Mesothelial cell of epicardium (in vitro differentiated cells): ENCODE measurements at regions not wholly inside any gene's neighbourhood (a gene's known extent, or its start where the extent isn't known, plus 50 kb on each side); places are given as distances from the start of the nearest gene placed in this dataset.

Experiments used
- DNase-seq, 2 experiments: peaks; one replicate each; pipeline ENCODE4 v3.0.0; 2021; ENCODE audit warnings: low spot score in 2 of 2; ENCODE audit not compliant: unreplicated experiment in 2 of 2
- H3K27ac Mint-ChIP-seq: 2 replicates; pipeline ENCODE4 v1.8.0; 2021; ENCODE audit warnings: mixed read lengths
- H3K27me3 Mint-ChIP-seq: 2 replicates; pipeline ENCODE4 v1.8.0; 2021; ENCODE audit warnings: low read depth, mixed read lengths
- H3K36me3 Mint-ChIP-seq: 2 replicates; pipeline ENCODE4 v1.8.0; 2021; ENCODE audit warnings: mixed read lengths
- H3K4me1 Mint-ChIP-seq: 2 replicates; pipeline ENCODE4 v1.8.0; 2021; ENCODE audit warnings: mixed read lengths
- H3K4me3 Mint-ChIP-seq: 2 replicates; pipeline ENCODE4 v1.8.0; 2021; ENCODE audit warnings: mild to moderate bottlenecking, moderate library complexity, mixed read lengths
- H3K9me3 Mint-ChIP-seq: 2 replicates; pipeline ENCODE4 v1.8.0; 2021; ENCODE audit warnings: mixed read lengths
- CTCF ChIP-seq: fragments of 200-600 bp; sonication (generic); IDR thresholded peaks from one replicate; pipeline ENCODE4 v1.5.0; 2021; ENCODE audit warnings: antibody characterized with exemption; ENCODE audit not compliant: unreplicated experiment

DNA sequence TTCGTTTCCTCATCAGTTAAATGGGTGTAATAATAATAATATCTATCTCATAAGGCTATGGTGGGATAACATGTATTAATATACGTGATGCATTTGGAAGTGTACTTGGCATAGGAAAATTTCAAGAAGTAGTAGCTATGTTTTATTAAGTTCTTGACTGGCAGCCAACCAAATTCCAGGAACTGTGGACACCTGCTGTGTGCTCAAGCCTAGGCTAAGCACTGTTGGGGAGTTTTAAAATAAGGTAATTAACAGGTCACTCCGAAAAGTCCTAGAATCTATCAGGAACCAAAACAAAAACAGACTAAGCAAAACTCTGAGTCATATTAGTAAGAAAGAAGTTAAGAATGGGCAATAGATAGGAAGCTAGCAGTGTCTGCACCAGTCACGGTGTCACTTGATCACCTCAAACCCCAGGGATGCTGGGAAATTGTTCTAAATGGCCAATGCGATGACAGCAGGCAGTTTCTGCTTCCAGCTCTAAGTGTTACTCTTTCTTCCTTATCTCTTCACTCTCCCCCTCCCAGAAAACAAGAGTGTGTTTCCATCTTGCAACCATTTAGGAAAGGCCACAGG, 92.0 kb upstream of the GDF10 start:
- no peak for TF ChIP-seq CTCF
- H3K4me1 Mint-ChIP-seq = no peaks in the 10 kb centered on the region
- DNase-seq = no peak
- H3K4me3 Mint-ChIP-seq = no peak overlapping the region
- H3K27ac Mint-ChIP-seq = no peak overlapping the region
- H3K9me3 Mint-ChIP-seq = peaks cover 19% of the 10 kb centered on the region
- no peaks in the 10 kb centered on the region for H3K36me3 Mint-ChIP-seq
- H3K27me3 Mint-ChIP-seq = peaks cover 1% of the 10 kb centered on the region

GRCh38 chr10:47209466-47209865, 90.5 kb upstream of the GDF10 start:
- H3K4me3 Mint-ChIP-seq = no peak overlapping the region

DNA sequence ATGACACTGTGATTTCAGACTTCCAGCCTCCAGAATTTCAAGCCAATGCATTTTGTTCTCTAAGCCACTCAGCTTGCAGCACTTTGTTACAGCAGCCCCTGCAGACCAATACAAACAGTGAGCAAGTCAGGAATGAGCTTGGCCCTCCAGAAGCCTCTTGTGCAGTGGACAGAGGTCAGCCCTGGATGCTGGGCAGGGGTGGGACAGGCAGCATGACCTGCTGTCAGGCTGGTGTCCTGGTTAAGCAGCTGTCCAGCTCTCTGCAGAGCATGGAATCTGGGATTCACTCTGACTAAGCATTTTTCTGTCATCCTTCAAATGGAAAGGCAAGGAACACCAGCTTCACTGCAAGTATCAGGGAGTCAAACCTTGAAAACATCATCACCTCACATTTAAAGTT, 85.5 kb upstream of the GDF10 start:
- Mint-ChIP-seq H3K36me3 (no peaks in the 10 kb centered on the region), H3K9me3 (peaks cover 16% of the 10 kb centered on the region), H3K27me3 (peaks cover 9% of the 10 kb centered on the region), H3K4me3 (no peak overlapping the region), H3K4me1 (no peaks in the 10 kb centered on the region), H3K27ac (no peak overlapping the region)
- TF ChIP-seq CTCF = no peak
- no peak for DNase-seq

More at GRCh38 chr10:47209466-47209865, 90.5 kb upstream of the GDF10 start:
- no peak for TF ChIP-seq CTCF
- Mint-ChIP-seq H3K4me1 (no peaks in the 10 kb centered on the region), H3K36me3 (no peaks in the 10 kb centered on the region), H3K27me3 (peaks cover 1% of the 10 kb centered on the region), H3K27ac (no peak overlapping the region), H3K9me3 (peaks cover 16% of the 10 kb centered on the region)
- no peak for DNase-seq

- H3K9me3 Mint-ChIP-seq = peaks cover 7% of the 10 kb centered on the region
- peaks cover 11% of the 10 kb centered on the region for H3K27me3 Mint-ChIP-seq
- no peaks in the 10 kb centered on the region for H3K36me3 Mint-ChIP-seq
- H3K4me3 Mint-ChIP-seq = no peak overlapping the region
- H3K27ac Mint-ChIP-seq = no peak overlapping the region
- DNase-seq = no peak
- no peak for TF ChIP-seq CTCF
- no peaks in the 10 kb centered on the region for H3K4me1 Mint-ChIP-seq
Observed at GRCh38 chr10:47217113-47217512, 82.9 kb upstream of the GDF10 start.

GRCh38 chr10:47218803-47219202, 81.2 kb upstream of the GDF10 start:
- no peak for DNase-seq
- TF ChIP-seq CTCF = no peak
- H3K4me1 Mint-ChIP-seq = no peaks in the 10 kb centered on the region
- no peak overlapping the region for H3K27ac Mint-ChIP-seq
- H3K9me3 Mint-ChIP-seq = no peaks in the 10 kb centered on the region
- no peak overlapping the region for H3K4me3 Mint-ChIP-seq
- H3K27me3 Mint-ChIP-seq = peaks cover 14% of the 10 kb centered on the region
- H3K36me3 Mint-ChIP-seq = no peaks in the 10 kb centered on the region

DNA sequence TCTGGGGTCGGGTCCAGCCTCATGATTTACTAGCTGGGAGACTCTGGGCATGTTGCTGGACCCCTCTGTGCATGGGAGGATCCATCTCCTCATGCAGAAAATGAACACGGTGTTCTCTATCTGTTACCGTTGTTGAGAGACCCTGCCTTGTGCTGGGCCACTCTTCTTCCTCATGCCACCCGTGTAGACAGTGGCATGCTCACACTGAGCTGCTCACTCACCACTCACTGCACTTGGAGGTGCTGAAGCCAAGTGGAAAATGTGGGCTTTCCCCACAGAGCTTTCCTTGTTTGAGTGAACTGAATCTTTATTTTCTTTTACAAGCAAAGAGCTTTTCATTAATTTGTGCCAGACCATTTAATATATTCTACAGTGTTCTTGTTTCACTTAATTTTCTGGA, 77.5 kb upstream of the GDF10 start:
- Mint-ChIP-seq H3K9me3 (no peaks in the 10 kb centered on the region), H3K4me3 (no peak overlapping the region), H3K27me3 (peaks cover 14% of the 10 kb centered on the region), H3K4me1 (no peaks in the 10 kb centered on the region), H3K36me3 (no peaks in the 10 kb centered on the region), H3K27ac (no peak overlapping the region)
- TF ChIP-seq CTCF = no peak
- no peak for DNase-seq
